Activated T-cell treated with anti-CD3 and anti-CD28 coated beads, Interleukin-2, amount 50 U/mL, for 72 hours (primary cell): ENCODE measurements at regions not wholly inside any gene's neighbourhood (a gene's known extent, or its start where the extent isn't known, plus 50 kb on each side); places are given as distances from the start of the nearest gene placed in this dataset.

Experiments used
- ATAC-seq, 2 donors: fragments of 150-1000 bp; cut with Tn5 transposase; replicated peaks in 1 of 2; 2 replicates each; pipeline ENCODE4 v1.10.0; 2021; ENCODE audit warnings: moderate library complexity in 2 of 2, mild to moderate bottlenecking in 1 of 2
- DNase-seq, 2 donors: peaks; one replicate each; pipeline ENCODE4 v3.0.0; 2021 to 2022; ENCODE audit warnings: mixed read lengths in 1 of 2
- H3K27ac Mint-ChIP-seq: one replicate; pipeline ENCODE4 v1.8.0; 2022; ENCODE audit warnings: mild to moderate bottlenecking, moderate library complexity, mixed read lengths
- H3K27me3 Mint-ChIP-seq: one replicate; pipeline ENCODE4 v1.8.0; 2022; ENCODE audit warnings: low read depth, mixed read lengths
- H3K36me3 Mint-ChIP-seq, 2 donors: one replicate each; pipeline ENCODE4 v1.8.0; 2022; ENCODE audit warnings: mixed read lengths in 2 of 2, mild to moderate bottlenecking in 1 of 2; ENCODE audit not compliant: insufficient read depth in 2 of 2
- H3K4me1 Mint-ChIP-seq: one replicate; pipeline ENCODE4 v1.8.0; 2022; ENCODE audit warnings: low read depth, mixed read lengths
- H3K4me3 Mint-ChIP-seq, 2 donors: one replicate each; pipeline ENCODE4 v1.8.0; 2022; ENCODE audit warnings: mild to moderate bottlenecking in 2 of 2, mixed read lengths in 2 of 2, moderate library complexity in 2 of 2
- H3K9me3 Mint-ChIP-seq, 2 donors: one replicate each; pipeline ENCODE4 v1.8.0; 2022; ENCODE audit warnings: mixed read lengths in 2 of 2

GRCh38 chr16:25340973-25341372, 83.3 kb upstream of the ZKSCAN2 start:
- H3K36me3 Mint-ChIP-seq, result no peaks in the 10 kb centered on the region
- H3K4me3 Mint-ChIP-seq, result no peak overlapping the region
- peaks cover 9% of the 10 kb centered on the region for H3K27me3 Mint-ChIP-seq
- ATAC-seq (no peak), DNase-seq (no peak)
- H3K27ac Mint-ChIP-seq, result no peak overlapping the region
- H3K4me1 Mint-ChIP-seq, result no peaks in the 10 kb centered on the region
- H3K9me3 Mint-ChIP-seq, result peaks cover 0 to 3% of the 10 kb centered on the region in 2 donors

GRCh38 chr16:25317732-25318316, 60.2 kb upstream of the ZKSCAN2 start:
- ATAC-seq (no peak), DNase-seq (no peak)
- H3K9me3 Mint-ChIP-seq, result peaks cover 8 to 19% of the 10 kb centered on the region in 2 donors
- H3K27me3 Mint-ChIP-seq, result peaks cover 3% of the 10 kb centered on the region
- H3K4me1 Mint-ChIP-seq, result no peaks in the 10 kb centered on the region
- H3K27ac Mint-ChIP-seq, result no peak overlapping the region
- H3K36me3 Mint-ChIP-seq, result peaks cover 10 to 14% of the 10 kb centered on the region in 2 donors
- no peak overlapping the region for H3K4me3 Mint-ChIP-seq

- H3K4me1 Mint-ChIP-seq, result no peaks in the 10 kb centered on the region
- no peak overlapping the region for H3K4me3 Mint-ChIP-seq
- H3K9me3 Mint-ChIP-seq, result peaks cover 12 to 21% of the 10 kb centered on the region in 2 donors
- DNase-seq (no peak), ATAC-seq (no peak)
- peaks cover 6 to 16% of the 10 kb centered on the region in 2 donors for H3K36me3 Mint-ChIP-seq
- no peaks in the 10 kb centered on the region for H3K27me3 Mint-ChIP-seq
- no peak overlapping the region for H3K27ac Mint-ChIP-seq
These were observed 54.3 kb upstream of the ZKSCAN2 start for GRCh38 chr16:25311950-25312349.

- no peak overlapping the region for H3K27ac Mint-ChIP-seq
- H3K4me3 Mint-ChIP-seq, result no peak overlapping the region
- DNase-seq (no peak), ATAC-seq (no peak)
- H3K9me3 Mint-ChIP-seq, result peaks cover 12 to 18% of the 10 kb centered on the region in 2 donors
- H3K36me3 Mint-ChIP-seq, result peaks cover 6 to 16% of the 10 kb centered on the region in 2 donors
- H3K4me1 Mint-ChIP-seq, result no peaks in the 10 kb centered on the region
- H3K27me3 Mint-ChIP-seq, result no peaks in the 10 kb centered on the region
These were observed 53.4 kb upstream of the ZKSCAN2 start for GRCh38 chr16:25311039-25311438.
